HL-60 (cell line): ENCODE measurements at regions not wholly inside any gene's neighbourhood (a gene's known extent, or its start where the extent isn't known, plus 50 kb on each side); places are given as distances from the start of the nearest gene placed in this dataset.

Experiments
- CTCF ChIP-seq: IDR thresholded peaks from one replicate; pipeline ENCODE4 v1.5.1; 2011; ENCODE audit warnings: low read length, control low read depth, inconsistent platforms; ENCODE audit not compliant: insufficient read depth
- POLR2AphosphoS5 ChIP-seq: IDR thresholded peaks from 2 replicates; pipeline ENCODE4 v1.6.1; 2012; ENCODE audit warnings: low read depth

DNA sequence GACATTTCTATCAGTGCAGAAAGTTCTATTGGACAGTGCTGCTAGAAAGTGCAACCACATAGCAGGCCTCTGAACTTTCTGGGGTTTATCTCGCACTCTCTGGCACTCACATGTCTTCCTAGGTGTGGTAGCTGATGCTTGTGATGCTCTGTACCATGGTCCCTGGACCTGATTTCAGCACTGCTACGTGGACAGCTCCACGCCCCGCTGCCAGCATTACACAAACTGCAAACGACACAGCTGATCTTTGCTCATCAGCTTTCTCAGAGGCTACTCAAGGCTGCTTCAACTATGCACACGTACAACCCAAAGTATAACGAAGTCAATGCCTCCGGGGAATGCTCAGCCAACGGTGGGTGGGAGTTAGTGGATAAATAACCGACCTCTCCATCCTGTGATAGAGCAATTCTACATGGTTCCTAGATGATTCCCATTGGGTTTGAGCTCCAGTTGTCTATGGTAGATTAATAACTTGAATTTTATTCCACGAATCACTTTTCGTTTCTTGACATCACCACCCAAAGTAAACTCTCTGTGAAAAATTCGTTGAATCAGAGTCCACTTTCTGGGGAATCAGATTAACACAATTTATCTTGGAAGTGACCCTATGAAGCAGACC is 302.5 kb downstream of the ACTR3B start:
- TF ChIP-seq CTCF = no peak
- no peak for TF ChIP-seq POLR2AphosphoS5
